GM21515 (cell line): ENCODE measurements at regions not wholly inside any gene's neighbourhood (a gene's known extent, or its start where the extent isn't known, plus 50 kb on each side); places are given as distances from the start of the nearest gene placed in this dataset.
"Not testable (repeated sequence)": the region's sequence is repeated elsewhere in the genome, so short reads cannot be mapped to it uniquely, and the experiment has no call there.

Experiments used
- ATAC-seq: cut with Tn5 transposase; IDR thresholded peaks from one replicate; pipeline ENCODE4 v1.9.1; 2021; ENCODE audit not compliant: unreplicated experiment

DNA sequence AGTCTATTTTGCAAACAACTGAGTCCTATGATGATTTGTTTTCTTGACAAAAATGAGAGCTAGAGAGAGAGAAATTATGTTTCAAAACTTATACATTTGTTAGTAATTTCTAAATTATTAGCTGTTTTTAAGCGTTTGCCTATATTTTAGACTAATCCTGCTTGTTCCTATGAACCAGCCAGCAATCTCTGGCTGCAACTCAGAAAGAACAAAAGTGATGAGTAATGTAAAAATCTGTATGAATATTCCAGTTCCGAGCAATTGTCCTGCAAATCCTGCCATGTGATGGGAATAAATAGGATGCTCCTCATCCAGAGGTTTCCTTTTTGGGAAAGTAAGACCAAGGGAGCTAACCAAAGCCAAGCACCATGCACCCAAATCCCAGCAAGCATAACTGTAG lies 228.3 kb upstream of the GBE1 start:
- ATAC-seq, result no peak

DNA sequence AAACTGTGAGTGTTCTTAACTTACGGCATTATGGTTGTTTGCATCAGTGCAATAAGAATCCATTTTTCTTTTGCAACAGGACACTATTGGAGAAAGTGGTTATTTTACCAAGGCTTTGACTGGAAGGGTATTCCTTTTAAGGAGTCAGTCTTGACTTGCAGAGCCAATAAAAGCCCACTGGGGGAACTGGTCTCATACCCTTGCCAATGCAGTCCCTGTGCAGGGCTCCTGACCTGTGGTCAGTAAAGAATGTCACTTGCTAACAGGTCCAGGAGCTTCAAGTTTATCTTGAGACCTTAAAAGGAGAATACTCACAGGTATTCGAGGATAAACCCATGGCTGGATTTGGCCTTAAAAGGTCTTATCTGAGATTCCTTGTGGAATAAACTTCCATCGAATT lies 227.8 kb upstream of the GBE1 start:
- no peak for ATAC-seq

DNA sequence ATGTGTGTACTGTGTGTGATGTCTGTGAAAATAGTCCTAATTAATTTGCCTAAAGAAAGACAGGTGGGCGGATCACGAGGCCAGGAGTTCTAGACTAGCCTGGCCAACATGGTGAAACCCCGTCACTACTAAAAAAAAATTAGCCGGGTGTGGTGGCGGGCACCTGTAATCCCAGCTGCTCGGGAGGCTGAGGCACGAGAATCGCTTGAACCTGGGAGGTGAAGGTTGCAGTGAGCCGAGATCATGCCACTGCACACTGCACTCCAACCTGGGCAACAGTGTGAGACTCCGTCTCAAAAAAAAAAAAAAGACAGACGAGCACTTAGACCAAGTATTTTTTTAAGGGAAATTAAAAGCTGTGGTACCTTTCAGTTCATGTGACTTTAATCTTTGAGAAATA lies 226.0 kb upstream of the GBE1 start:
- ATAC-seq, result not testable (repeated sequence)

DNA sequence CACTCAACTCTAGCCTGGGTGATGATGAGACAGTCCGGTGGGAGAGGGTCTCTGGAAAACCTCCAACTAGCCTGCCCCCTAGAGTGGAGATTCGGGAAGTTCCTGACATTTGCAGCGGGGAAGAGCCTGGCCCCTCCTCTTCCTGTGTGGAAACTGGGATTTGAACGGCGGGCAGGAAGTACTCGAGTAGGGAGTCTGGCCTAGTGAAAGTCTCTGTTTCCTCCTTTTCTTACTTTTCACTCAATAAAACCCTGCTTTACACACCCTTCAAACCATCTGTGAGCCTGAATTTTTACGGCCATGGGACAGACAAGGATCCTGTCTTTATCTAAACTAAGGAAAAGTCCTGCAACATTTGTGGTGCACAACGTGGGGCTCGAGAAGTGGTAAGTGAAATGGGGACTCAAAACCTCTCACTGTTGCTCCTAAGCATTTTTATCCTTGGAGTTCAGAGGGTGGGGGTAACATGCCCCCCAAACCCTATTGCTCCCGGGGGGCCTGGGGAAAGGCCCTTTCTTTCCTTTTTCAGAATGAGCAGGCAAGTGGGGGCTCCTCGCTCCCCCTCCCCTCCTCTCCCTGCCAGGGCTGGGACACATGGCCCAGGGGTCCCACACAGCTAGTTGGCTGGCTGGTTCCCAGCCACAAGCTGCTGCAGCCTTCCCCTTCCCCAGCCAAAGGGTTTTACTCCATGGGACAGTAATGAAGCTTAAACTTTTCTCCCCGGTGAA lies 224.7 kb upstream of the GBE1 start:
- ATAC-seq, result no peak

DNA sequence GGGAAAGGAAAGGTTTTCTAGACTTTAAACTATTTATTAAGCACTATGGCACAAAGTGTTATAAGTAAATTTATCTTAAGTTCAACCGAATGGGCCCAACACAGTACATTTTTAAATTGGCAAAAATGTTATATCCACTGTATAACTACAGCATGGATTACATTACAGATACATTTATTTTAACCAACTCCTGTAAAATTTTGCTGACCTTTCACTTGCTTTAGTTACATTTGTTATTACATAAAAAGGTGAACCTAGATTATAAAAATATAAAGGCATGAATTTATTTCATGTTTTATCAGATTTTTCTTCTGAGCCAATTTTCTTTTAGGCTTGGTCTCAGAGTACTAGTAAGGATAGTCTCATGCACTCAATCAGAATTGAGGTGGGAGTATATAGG lies 221.9 kb upstream of the GBE1 start:
- ATAC-seq, result no peak

DNA sequence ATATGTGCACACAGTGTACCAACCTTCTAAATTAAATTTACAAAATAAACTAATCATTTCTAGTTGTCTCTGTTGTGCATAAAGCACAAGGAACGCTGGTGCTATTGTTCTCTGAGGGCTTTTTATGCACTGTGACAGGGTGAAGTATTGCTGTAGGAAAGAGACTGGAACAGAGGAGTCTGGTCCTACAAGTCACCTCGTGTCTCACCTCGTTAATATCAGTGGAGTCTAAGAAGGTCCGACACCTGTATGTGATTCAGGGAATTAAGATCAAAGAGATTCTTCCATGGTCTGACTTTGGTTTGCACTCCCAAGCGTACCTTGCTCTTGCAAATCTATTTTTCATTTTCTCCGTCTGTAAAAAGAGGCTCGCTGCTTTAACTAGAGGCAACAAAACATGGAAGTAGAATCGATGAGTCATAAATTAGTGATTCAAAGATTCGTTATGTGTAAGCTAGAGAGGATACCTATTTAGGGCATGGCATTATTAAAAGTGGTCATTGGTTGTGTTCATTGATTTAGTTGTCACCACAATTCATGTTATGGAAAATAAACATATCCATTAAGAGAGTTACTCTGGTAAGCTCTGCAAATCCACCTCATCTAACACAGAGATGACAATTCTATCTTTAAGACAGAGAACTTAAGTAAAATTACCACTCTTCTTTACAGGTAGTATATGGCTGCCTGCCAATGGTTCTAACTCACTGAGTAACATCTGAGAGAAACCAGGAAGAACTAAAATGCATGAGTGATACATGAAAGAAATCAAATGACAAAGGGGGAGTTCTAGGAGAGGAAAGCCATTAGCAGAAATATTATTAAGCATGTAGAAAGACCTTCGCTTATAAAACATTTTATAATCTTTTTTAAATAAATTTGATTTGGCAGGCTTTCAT lies 219.4 kb upstream of the GBE1 start:
- no peak for ATAC-seq

DNA sequence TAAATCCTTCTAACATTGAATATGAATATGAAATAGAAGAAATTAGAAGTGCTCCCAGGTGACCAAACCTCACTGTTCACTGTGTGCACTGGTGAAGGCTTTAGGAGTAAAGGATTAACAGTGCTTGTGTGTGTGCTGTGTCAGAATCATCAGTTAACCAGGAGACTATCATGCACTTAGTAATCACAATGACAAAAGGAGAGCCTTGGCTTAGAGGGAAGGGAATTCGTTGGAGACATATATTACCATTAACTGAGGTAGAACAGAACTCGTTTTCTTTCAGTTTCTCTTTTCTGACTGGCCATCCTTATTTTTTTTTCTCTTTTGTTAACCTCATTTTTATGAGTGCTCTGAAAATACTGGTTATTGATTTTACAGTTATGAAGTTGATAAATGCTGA lies 213.3 kb upstream of the GBE1 start:
- no peak for ATAC-seq

DNA sequence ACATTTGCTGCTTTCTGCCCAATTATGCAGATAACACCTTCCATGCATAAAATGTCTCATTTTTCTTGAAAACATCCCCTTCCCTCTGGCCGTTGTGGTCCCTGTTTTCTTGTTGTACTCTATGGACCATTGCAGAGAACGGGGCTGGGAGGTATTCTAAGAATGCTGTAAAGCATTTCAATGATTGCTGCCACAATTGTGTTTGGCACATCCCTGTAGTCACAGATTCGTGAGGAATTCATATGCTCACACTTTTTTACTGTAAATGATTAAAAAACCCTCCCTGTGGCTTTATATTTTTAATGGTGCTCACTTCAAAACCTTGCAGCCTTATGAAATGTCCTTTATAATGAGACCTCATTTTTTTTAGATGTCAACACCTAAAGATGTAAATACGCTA lies 207.2 kb upstream of the GBE1 start:
- no peak for ATAC-seq

DNA sequence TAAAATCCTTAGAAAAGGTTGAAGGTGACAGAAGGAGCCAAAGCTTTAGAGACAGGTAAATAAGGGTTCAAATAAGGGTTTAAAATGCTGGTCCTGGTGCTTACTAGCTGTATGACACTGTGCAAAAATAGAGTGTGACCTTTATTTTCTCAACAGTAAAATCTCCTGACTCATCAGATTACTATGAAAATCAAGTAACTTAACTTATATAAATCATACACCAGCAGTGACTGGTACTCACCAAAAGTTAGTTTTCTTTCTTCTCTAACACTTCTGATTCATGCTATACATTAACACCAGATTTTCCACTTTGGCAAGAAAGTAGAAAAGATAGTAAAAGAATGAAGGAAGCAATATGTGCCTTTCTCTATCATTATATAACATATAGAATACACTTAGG lies 205.9 kb upstream of the GBE1 start:
- ATAC-seq, result no peak

DNA sequence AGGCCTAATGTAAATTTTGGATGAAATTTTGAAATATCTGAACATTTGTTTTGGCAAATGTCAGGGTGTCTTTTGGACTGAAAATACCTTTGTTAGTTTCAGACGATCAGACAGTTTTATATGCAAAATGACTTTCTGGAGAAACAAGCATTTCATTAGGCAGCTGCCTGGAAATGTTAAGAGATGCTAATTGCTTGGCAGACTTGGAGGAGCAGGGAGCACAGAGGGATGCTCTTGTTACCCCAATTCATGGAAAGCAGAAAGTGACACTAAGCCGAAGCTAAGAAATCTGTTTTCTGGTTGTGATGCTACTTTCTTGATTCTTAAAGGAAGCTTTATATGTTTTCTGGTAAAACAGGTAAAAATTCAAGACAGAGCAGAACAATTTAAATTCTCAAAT lies 204.3 kb upstream of the GBE1 start:
- ATAC-seq, result no peak

DNA sequence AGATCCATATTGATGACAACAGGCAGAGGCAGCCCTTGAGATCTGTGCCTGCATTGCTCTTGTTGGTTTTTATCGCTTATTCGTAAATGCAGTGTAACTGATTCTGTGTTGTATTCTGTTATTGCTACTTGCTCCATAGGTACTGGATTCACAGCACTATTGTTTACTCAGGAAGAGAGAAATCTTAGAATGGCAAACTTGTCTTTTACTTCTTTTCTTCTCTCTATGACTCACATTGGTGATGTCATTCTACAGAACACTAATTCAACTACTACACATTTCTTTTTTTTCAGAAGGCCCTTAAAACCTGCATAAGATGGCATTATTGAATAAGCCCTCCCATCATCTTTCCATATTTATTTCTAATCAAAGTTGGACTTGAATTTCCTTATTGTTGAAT lies 201.0 kb upstream of the GBE1 start:
- ATAC-seq, result no peak

DNA sequence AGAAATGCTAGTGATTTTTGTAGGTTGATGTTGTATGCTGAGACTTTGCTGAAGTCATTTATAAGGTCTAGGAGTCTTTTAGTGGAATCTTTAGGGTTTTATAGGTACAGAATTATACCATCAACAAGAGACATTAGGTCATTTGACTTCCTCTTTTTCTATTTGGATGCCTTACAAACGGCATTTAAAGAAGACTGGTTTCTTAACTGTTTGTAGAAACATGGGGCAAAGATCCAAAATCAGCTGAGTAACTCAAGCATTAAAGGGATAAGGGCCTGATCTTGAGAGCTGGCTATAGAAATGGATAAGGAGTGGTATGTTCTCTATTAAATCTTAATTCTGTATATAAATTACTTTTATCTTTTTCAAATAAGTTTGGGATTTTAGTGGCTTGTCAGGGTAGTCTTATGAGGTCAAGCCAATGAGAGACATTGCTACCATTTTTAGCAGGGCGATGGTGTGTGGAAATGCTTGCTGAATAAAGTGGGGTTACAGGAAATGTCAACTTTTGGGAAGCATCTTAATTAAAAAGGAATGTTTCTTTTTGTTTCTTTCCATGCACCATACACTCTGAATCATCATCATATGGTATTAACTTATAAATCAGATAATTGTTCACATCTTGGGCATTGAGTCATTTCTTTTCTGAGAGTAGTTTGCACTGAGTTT lies 197.7 kb upstream of the GBE1 start:
- ATAC-seq, result no peak

DNA sequence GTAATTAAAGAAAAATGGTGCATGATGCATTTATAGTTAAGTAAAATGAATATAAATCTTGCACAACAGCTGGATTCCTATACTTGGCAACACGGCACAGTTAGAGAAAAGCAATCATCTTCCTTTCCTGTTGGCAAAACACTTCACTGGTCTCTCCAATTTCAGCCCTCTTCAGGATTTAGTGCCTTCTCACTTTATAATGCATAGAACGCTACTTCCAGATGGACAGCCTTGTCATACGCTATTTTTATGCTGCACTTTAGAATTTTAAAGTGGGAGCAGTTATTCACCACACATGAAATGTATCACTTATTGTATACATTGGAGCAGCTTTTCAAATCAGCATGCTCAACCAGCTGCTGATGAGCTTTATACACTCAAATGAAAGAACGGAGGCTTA lies 194.4 kb upstream of the GBE1 start:
- ATAC-seq, result no peak

DNA sequence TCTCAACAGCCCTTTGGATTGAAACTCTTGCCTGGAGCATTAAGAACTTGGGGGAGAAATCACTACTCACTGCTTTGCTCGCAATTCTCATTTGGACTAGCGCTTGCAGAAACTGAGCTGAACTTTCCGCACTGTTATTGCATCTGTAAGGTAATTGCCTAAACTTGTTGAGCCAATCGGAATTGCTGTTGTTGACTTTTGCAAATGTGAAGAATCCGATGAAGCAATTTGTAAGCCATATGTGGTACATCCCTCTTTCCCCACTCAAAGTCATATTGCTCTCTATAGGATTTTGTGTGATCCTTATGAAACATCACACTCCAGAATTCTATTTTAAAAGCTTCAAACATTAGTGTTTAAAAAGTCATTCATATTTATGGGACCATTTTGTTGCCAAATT lies 191.7 kb upstream of the GBE1 start:
- no peak for ATAC-seq

DNA sequence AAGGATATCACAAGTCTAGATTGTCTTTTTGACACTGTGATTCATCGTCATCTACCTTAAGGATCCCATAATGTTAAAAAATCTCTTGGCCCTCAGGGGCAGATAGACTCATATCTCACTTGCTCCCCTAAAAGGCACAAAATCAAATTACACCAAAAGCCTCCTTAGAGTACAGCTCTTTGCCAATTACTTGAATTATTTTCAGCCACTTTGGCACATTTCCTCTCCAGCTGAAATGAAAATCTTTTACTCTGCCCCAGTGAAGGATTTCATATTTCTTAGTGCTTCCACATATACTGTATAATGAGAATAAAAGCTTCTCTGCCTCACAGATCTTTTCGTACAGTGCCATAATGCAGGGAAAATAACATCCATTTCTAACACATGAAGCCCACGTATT lies 190.7 kb upstream of the GBE1 start:
- no peak for ATAC-seq

DNA sequence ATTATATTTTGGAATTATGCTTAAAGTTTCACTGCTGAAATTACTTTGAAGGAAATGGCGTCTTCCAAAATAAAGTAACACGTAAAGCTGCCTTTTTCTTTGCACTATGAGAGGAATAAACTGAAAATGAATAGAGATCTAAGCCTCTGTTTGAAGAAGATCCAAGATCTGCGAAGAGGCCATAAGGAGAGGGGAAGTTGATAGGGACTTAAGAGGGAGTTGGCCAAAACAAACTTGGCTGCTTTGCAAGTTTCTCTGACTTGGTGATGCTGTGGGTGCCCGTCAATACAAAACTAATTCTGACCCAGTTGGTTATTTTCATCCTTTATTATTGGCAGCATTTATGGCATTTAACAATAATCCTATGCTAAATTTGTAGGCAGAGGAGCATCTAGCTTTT lies 190.2 kb upstream of the GBE1 start:
- ATAC-seq, result no peak

DNA sequence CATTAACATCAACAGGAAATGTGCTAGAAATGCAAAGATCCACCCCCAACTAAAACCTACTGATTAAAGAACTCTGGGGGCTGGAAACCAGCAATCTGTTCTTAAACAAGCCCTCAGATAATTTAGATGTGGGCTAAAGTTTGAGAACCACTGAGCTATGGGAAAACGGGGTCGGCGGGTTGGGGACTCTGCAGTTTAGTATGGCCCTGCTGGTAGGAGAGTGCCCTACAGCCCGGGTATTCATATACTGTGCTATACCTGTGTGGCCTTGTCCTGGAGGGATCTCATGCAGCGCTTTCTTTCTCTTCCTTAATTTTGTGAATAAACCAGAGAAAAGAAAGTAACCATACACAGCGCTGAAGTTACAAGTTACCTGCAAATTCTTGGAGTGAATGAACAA lies 189.7 kb upstream of the GBE1 start:
- no peak for ATAC-seq

DNA sequence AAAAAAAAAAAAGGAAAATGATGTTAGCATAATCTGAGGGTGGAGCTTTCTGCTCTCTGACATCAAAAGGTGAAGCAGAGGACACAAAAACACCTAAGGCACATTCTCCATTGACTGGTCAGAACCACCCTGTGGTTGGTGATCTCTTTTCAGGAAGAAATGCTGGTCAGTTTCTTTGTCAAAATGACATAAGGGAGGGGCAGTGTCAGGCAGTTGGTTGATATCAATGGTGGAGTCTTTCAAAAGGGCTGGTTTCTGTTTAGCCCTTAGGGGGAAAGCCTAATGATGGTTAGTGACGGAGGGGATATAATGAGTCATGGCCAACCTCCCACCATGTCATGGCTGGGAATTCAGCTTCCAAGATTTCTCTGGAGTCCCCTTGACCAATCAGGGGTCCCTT lies 185.9 kb upstream of the GBE1 start:
- no peak for ATAC-seq

DNA sequence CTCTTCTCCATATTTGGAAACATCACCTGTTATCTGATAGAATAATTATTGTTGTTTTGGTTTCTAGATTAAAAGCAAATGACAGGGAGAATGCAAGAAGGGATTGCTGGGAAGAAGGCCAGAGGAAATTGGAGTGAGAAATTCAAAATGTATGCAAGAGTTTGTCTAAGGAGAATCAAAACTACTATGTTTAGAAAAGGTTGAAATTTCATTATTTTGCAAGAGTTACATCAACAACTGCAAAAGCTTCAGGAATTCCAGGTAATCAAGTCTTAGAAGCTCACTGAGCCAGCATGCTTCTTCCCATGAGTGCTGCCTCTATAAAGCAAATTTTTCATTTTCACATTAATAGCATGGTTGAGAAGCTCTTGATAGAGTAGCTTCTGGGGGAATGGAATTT lies 177.2 kb upstream of the GBE1 start:
- ATAC-seq, result no peak

DNA sequence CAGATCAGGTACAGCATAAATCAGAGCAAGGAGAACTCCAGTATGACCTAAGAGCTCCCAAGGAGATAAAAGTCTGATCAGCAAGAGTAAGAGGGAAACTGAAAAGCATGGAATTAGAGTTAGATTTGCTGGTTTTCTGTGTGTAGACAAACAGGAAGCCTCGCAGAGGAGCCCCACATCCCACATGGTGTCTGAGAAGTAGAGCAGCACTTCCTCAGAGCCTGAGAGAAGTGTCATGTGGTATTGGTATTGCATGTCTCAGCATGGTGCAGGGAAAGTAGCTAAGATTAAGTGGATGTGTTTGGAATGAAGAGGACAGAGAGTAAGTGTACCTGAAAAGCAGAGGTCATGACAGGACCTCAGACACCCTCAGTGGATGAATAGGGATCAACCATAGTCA lies 175.4 kb upstream of the GBE1 start:
- no peak for ATAC-seq

DNA sequence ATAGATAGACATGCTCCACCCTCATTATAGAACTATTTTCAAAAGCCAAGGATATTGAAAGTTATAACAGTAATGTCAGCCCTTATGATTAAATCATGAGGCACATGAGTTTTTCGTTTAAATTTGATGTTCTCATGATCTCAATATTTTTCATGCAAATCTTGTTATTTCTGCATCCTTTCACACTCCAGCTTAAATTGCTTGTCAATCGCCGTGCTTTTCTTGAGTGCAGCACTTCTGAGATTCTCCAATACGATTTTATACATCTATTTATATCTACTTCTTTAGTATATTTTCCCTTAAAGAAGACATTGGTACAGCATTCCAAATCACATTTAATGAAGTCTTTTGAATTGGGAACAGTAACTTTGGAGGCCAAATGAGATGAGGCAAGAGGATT lies 171.2 kb upstream of the GBE1 start:
- no peak for ATAC-seq
